GM18520 (cell line): ENCODE measurements at regions not wholly inside any gene's neighbourhood (a gene's known extent, or its start where the extent isn't known, plus 50 kb on each side); places are given as distances from the start of the nearest gene placed in this dataset.

Source experiments
- ATAC-seq: cut with Tn5 transposase; IDR thresholded peaks from one replicate; pipeline ENCODE4 v1.9.1; 2021; ENCODE audit not compliant: unreplicated experiment

- no peak for ATAC-seq
These were observed 497.3 kb downstream of the SHQ1 start for GRCh38 chr3:72350761-72351505.

GRCh38 chr3:72348357-72348756 lies 499.9 kb downstream of the SHQ1 start:
- no peak for ATAC-seq

GRCh38 chr3:72347819-72348319 lies 500.4 kb downstream of the SHQ1 start:
- no peak for ATAC-seq

GRCh38 chr3:72346526-72346926 lies 501.7 kb downstream of the SHQ1 start:
- ATAC-seq = no peak

- ATAC-seq = no peak
These were observed 502.3 kb downstream of the SHQ1 start for GRCh38 chr3:72345980-72346379.

GRCh38 chr3:72345237-72345878 lies 502.9 kb downstream of the SHQ1 start:
- ATAC-seq = no peak

GRCh38 chr3:72344647-72345046 lies 503.6 kb downstream of the SHQ1 start:
- ATAC-seq = no peak

GRCh38 chr3:72344236-72344635 lies 504.0 kb downstream of the SHQ1 start:
- no peak for ATAC-seq

- ATAC-seq = no peak
These were observed 505.2 kb downstream of the SHQ1 start for GRCh38 chr3:72343078-72343477.

GRCh38 chr3:72342450-72342849 lies 505.8 kb downstream of the SHQ1 start:
- ATAC-seq = no peak

GRCh38 chr3:72341920-72342319 lies 506.3 kb downstream of the SHQ1 start:
- no peak for ATAC-seq

GRCh38 chr3:72341380-72341770 lies 506.9 kb downstream of the SHQ1 start:
- no peak for ATAC-seq

GRCh38 chr3:72340476-72341379 lies 507.5 kb downstream of the SHQ1 start:
- ATAC-seq = no peak

GRCh38 chr3:72340056-72340455 lies 508.2 kb downstream of the SHQ1 start:
- ATAC-seq = no peak

- no peak for ATAC-seq
These were observed 508.6 kb downstream of the SHQ1 start for GRCh38 chr3:72339670-72340030.

GRCh38 chr3:72338942-72339669 lies 509.1 kb downstream of the SHQ1 start:
- ATAC-seq = peak; percentile 36

- ATAC-seq = peak; percentile 4
These were observed 509.9 kb downstream of the SHQ1 start for GRCh38 chr3:72338082-72338941.

- no peak for ATAC-seq
These were observed 510.8 kb downstream of the SHQ1 start for GRCh38 chr3:72337480-72337855.

- no peak for ATAC-seq
These were observed 511.3 kb downstream of the SHQ1 start for GRCh38 chr3:72336821-72337479.
